ENCODE measurements at regions not wholly inside any gene's neighbourhood (a gene's known extent, or its start where the extent isn't known, plus 50 kb on each side); places are given as distances from the start of the nearest gene placed in this dataset.

- TF ChIP-seq CTCF (IDR thresholded peaks at IDR 0.05; ENCODE audit: low read length) (no peak), EZH2 (IDR thresholded peaks at IDR 0.05; ENCODE audit: borderline replicate concordance, low read length) (no peak)
These were observed 75.4 kb upstream of the EGFLAM start for GRCh38 chr5:38182991-38183390.
